A549 (cell line): ENCODE measurements at regions not wholly inside any gene's neighbourhood (a gene's known extent, or its start where the extent isn't known, plus 50 kb on each side); places are given as distances from the start of the nearest gene placed in this dataset.

ENCODE experiments used
- EP300 ChIP-seq, 2 experiments: fragments of >200 bp; sonication (Bioruptor Twin); formaldehyde crosslinking; IDR thresholded peaks; 2 replicates in 1 of 2; 3 replicates in 1 of 2; pipeline ENCODE4 v1.6.1; 2016 to 2017
- POLR2A ChIP-seq: IDR thresholded peaks from 2 replicates; pipeline ENCODE4 v1.6.1; 2012; ENCODE audit warnings: mild to moderate bottlenecking, low read length
- RAD21 ChIP-seq, 2 experiments: fragments of >200 bp in 1 of 2; sonication (Bioruptor Twin) in 1 of 2; formaldehyde crosslinking in 1 of 2; IDR thresholded peaks in 1 of 2; conservative IDR thresholded peaks in 1 of 2; 2 replicates in 1 of 2; 3 replicates in 1 of 2; pipeline ENCODE4 v1.6.1; 2012 to 2018; ENCODE audit warnings: inconsistent platforms in 1 of 2
- TF ChIP-seq, protein P1 (sequence below): fragments of >200 bp; sonication (Bioruptor Twin); formaldehyde crosslinking; IDR thresholded peaks from 3 replicates; pipeline ENCODE4 v1.5.1; 2016
- TF ChIP-seq, protein P2 (sequence below): fragments of 450-650 bp; IDR thresholded peaks from 2 replicates; pipeline ENCODE4 v1.6.1; 2014; ENCODE audit warnings: antibody characterized with exemption
- TF ChIP-seq, protein P3 (sequence below): IDR thresholded peaks from 2 replicates; pipeline ENCODE4 v1.6.1; 2012

DNA sequence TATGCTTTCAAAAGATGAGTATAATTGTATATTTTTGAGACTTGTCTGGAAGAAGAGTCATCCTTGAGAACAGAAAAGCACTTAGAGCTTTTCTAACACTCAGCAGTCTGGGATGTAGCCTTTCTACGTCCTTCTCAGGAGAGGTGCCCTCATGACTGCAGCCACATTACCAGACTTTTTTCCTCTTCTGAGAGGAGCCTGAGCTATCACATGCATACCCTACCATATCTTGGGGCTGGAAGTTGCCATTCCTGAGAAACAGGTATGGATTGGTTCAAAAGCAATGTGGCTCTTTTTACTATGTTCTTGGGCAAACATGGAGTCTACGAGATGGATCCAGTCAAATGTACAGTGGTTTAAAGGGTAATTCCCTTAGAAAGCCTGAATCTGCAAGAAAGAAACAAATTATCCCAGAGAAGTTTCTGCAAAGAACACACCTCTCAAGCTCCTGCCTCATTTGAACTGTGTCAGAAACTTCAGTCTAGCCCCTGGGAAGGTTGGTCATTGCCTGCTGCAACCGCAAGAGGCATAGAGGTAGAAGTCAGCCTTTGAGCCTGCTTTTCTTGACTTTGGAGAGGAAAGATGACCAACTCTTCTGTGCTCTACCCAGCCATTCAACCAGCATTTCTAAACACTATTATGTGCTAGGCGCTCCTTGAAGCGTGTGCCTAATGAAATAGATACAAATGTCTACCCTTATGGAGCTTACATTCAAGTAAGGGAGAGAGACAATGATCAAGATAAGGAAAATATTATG, 401.9 kb upstream of the ACTBL2 start:
- TF ChIP-seq EP300 (IDR thresholded peaks at IDR 0.05) (no peak), POLR2A (no peak), RAD21 (conservative IDR thresholded peaks at IDR 0.05 in 1 of 2, IDR thresholded peaks at IDR 0.05 in 1 of 2) (no peak)
- TF ChIP-seq, protein P1, sequence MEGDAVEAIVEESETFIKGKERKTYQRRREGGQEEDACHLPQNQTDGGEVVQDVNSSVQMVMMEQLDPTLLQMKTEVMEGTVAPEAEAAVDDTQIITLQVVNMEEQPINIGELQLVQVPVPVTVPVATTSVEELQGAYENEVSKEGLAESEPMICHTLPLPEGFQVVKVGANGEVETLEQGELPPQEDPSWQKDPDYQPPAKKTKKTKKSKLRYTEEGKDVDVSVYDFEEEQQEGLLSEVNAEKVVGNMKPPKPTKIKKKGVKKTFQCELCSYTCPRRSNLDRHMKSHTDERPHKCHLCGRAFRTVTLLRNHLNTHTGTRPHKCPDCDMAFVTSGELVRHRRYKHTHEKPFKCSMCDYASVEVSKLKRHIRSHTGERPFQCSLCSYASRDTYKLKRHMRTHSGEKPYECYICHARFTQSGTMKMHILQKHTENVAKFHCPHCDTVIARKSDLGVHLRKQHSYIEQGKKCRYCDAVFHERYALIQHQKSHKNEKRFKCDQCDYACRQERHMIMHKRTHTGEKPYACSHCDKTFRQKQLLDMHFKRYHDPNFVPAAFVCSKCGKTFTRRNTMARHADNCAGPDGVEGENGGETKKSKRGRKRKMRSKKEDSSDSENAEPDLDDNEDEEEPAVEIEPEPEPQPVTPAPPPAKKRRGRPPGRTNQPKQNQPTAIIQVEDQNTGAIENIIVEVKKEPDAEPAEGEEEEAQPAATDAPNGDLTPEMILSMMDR = no peak
- TF ChIP-seq, protein P2, sequence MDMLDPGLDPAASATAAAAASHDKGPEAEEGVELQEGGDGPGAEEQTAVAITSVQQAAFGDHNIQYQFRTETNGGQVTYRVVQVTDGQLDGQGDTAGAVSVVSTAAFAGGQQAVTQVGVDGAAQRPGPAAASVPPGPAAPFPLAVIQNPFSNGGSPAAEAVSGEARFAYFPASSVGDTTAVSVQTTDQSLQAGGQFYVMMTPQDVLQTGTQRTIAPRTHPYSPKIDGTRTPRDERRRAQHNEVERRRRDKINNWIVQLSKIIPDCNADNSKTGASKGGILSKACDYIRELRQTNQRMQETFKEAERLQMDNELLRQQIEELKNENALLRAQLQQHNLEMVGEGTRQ = no peak
- TF ChIP-seq, protein P3, sequence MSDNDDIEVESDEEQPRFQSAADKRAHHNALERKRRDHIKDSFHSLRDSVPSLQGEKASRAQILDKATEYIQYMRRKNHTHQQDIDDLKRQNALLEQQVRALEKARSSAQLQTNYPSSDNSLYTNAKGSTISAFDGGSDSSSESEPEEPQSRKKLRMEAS = no peak
